Activated naive CD8-positive, alpha-beta T cell (primary cell): ENCODE measurements at regions not wholly inside any gene's neighbourhood (a gene's known extent, or its start where the extent isn't known, plus 50 kb on each side); places are given as distances from the start of the nearest gene placed in this dataset.

Source experiments
- H3K27ac Mint-ChIP-seq: one replicate; pipeline ENCODE4 v1.8.0; 2021; ENCODE audit warnings: mixed read lengths
- H3K27me3 Mint-ChIP-seq: one replicate; pipeline ENCODE4 v1.8.0; 2021; ENCODE audit warnings: mixed read lengths
- H3K36me3 Mint-ChIP-seq: one replicate; pipeline ENCODE4 v1.8.0; 2021; ENCODE audit warnings: mixed read lengths
- H3K4me1 Mint-ChIP-seq: one replicate; pipeline ENCODE4 v1.8.0; 2021; ENCODE audit warnings: low read depth, mixed read lengths
- H3K4me3 Mint-ChIP-seq: one replicate; pipeline ENCODE4 v1.8.0; 2021; ENCODE audit warnings: mild to moderate bottlenecking, mixed read lengths
- H3K9me3 Mint-ChIP-seq: one replicate; pipeline ENCODE4 v1.8.0; 2021; ENCODE audit warnings: low read depth, mixed read lengths

DNA sequence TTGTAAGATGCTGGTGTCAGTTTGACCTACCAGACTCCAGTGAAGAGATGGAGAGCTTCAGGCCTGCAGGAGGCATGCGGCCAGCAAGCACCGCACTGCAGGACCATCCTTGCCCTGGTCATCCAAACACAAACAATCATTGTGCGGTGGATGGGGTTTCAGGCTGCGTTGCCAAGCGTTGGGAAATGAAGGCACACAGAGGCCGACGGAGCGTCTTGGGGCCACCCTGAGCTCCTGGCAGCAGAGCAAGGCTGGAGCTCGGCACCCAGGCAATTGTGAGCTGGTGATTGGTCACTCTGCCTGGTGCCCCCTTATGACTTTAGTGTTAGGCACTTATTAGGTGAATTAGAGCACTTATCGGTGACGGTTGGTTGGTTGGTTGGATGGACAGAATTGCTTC is 222.6 kb upstream of the RGMA start:
- H3K36me3 Mint-ChIP-seq: no peaks in the 10 kb centered on the region
- H3K27me3 Mint-ChIP-seq: peaks cover under 1% of the 10 kb centered on the region
- no peaks in the 10 kb centered on the region for H3K9me3 Mint-ChIP-seq
- H3K27ac Mint-ChIP-seq: no peak overlapping the region
- no peak overlapping the region for H3K4me3 Mint-ChIP-seq
- no peaks in the 10 kb centered on the region for H3K4me1 Mint-ChIP-seq

DNA sequence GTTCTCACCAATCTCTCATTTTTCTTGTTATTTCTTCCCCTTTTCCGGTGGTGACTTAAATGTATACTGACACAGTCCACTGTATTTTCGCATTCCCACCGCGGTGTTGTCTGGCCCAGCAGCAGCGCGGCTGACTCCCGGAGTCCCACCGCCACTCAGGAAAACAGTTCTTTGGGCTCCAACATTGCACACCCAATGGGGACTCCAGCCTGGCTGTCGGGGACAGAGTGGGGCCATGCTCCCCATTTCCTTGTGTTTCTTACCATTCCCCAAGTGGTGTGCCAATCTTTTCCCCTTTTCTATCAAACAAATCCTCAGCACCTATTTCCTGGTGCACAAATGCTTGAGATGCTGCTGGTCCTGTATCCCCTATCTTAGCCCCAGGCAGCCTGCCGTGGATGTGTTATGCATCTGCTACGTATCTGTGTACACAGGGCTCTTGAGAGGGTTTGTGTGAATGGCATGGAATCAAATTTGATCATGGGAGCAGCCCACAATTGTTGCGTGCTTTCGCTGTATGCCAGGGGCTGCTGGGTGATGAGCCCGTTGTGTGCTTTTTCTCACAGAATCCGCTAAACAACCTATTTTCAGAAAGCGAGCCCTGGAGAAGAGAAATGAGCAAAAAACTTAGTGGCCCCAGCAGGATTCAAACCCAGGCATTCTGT is 219.1 kb upstream of the RGMA start:
- Mint-ChIP-seq H3K27ac (no peak overlapping the region), H3K27me3 (no peaks in the 10 kb centered on the region), H3K36me3 (no peaks in the 10 kb centered on the region), H3K4me3 (no peak overlapping the region), H3K4me1 (no peaks in the 10 kb centered on the region), H3K9me3 (no peaks in the 10 kb centered on the region)

DNA sequence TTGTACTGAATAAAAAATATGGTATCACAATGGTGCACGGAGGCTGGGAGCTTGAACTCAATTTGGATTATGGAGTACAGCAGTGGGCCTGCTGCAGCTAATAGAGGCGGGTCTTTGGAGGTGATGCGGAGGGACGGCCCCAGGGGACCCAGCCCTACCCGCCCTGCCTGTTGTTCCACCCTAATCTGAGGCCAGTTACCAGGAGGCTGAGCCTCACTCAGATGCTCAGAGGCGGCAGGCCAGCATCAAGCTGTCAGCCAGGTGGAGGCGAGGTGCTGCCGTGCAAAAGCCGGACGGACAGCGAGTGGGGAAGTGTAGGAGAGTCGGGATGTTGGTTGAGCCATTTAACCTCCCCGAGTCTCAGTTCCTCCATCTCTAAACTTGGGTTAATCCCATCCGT is 218.5 kb upstream of the RGMA start:
- no peaks in the 10 kb centered on the region for H3K27me3 Mint-ChIP-seq
- no peaks in the 10 kb centered on the region for H3K9me3 Mint-ChIP-seq
- H3K4me1 Mint-ChIP-seq: no peaks in the 10 kb centered on the region
- H3K36me3 Mint-ChIP-seq: no peaks in the 10 kb centered on the region
- H3K4me3 Mint-ChIP-seq: no peak overlapping the region
- no peak overlapping the region for H3K27ac Mint-ChIP-seq

DNA sequence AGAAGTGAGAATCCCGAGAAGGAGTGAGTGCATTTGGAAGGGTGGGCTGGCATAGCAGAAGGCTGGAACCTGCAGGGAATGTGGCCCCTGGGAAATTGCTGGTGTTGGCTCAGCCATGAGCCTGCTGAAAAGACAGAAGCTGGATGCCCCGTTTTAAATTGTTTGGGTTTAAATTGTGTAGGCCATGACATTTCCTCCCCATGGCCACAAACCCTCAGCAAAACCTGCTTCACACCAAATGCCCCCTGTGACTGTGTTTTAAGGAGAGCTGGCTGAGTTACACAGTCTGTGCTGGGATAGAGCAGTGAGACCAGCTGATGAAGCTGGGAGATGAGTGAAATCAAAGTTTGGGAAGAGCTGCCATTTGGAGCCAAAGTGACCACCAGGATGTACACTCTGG is 216.3 kb upstream of the RGMA start:
- Mint-ChIP-seq H3K9me3 (no peaks in the 10 kb centered on the region), H3K27ac (no peak overlapping the region), H3K36me3 (no peaks in the 10 kb centered on the region), H3K4me1 (no peaks in the 10 kb centered on the region), H3K4me3 (no peak overlapping the region), H3K27me3 (no peaks in the 10 kb centered on the region)

DNA sequence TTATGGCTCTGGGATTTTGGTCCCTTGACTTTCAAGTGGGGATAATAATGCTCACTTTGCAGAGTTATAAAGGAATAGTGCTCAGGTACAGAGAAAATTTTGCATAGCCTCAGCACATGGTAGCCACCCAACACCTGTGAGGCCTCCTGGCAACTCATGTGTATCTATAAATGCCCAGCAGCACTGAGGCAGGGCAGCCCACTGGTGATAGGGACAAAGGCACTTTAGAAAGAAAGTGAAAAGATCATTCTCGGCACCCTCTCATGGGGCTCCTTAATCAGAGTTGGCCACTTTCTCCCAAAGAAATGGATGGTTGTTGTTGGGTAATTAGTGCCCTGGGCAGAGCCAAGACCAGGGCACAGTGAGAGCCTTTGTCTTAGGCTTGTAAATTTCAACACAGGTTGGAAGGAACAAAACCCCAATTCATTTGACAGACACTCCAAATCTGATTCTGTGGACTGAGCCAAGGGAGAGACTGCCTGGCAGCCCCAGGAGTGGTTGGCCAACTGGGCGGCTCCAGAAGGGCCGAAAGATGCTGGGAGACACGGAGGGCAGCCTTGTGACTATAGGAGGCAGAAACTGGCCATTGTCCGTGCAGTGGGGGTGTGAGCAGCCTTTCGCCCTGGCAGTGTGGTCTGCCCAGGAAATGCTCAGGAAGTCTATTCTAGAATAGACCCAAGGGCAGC is 213.2 kb upstream of the RGMA start:
- H3K4me3 Mint-ChIP-seq: no peak overlapping the region
- no peaks in the 10 kb centered on the region for H3K36me3 Mint-ChIP-seq
- no peaks in the 10 kb centered on the region for H3K4me1 Mint-ChIP-seq
- no peak overlapping the region for H3K27ac Mint-ChIP-seq
- H3K9me3 Mint-ChIP-seq: no peaks in the 10 kb centered on the region
- no peaks in the 10 kb centered on the region for H3K27me3 Mint-ChIP-seq

DNA sequence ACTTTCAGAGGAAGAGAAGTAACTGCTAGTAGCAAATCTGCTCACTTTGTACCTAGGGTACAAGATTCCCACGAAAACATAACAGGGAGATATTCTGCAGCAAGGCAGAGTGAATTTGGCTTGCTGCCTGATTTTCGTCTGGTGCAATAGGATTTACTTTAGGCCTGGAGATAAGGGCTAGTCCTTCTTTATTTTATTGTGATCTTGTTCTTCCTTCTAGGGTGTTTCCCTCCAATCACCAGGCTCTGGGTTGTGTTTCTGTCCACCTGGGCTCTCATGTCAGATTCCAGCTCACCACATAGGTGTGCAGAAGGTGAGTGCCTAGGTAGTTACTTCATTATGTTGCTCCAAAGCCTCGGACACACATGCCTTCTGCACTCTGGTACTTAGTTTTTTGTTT is 211.8 kb upstream of the RGMA start:
- Mint-ChIP-seq H3K27ac (no peak overlapping the region), H3K9me3 (no peaks in the 10 kb centered on the region), H3K36me3 (no peaks in the 10 kb centered on the region), H3K27me3 (no peaks in the 10 kb centered on the region), H3K4me1 (no peaks in the 10 kb centered on the region), H3K4me3 (no peak overlapping the region)

DNA sequence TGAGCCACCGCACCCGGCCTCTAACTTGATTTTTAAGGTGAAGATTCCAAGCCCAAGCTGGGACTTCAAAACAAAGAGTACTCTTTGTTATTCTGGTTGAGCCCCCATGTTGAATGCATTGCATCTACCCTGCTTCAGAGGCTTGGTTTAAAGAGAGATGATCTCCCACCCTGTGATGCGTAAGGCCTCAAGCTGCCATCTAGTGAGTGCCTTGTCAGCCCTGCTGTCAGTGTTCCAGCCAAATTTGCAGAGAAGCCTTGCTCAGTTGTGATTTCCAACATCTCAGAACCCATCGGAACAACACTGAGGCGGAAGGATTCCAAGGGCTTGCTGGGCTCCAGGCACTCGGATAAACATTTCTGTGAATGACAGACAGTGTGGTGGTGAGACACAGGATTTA is 210.7 kb upstream of the RGMA start:
- H3K9me3 Mint-ChIP-seq: no peaks in the 10 kb centered on the region
- no peak overlapping the region for H3K27ac Mint-ChIP-seq
- no peak overlapping the region for H3K4me3 Mint-ChIP-seq
- H3K27me3 Mint-ChIP-seq: no peaks in the 10 kb centered on the region
- H3K36me3 Mint-ChIP-seq: no peaks in the 10 kb centered on the region
- H3K4me1 Mint-ChIP-seq: no peaks in the 10 kb centered on the region

DNA sequence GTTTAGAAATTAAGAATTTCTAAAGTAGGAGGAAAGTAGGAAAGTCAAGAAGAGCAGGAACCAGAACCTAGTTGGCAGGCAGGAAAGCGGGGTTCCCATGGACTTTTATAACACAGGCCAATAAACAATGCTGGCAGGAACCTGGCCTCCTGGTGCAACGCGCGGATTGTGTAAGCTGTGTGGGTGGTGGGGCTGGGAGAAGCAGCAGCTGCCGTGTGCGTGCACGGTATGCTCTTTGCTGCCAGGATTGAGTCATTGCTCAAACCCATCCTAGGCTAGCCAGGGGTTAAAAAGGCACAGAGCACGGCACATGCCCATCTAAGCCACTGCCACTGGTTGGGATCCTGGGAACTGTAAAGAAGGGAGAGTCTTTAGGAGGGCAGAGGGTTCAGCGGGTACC is 209.9 kb upstream of the RGMA start:
- Mint-ChIP-seq H3K9me3 (no peaks in the 10 kb centered on the region), H3K36me3 (no peaks in the 10 kb centered on the region), H3K4me1 (no peaks in the 10 kb centered on the region), H3K4me3 (no peak overlapping the region), H3K27me3 (no peaks in the 10 kb centered on the region), H3K27ac (no peak overlapping the region)

DNA sequence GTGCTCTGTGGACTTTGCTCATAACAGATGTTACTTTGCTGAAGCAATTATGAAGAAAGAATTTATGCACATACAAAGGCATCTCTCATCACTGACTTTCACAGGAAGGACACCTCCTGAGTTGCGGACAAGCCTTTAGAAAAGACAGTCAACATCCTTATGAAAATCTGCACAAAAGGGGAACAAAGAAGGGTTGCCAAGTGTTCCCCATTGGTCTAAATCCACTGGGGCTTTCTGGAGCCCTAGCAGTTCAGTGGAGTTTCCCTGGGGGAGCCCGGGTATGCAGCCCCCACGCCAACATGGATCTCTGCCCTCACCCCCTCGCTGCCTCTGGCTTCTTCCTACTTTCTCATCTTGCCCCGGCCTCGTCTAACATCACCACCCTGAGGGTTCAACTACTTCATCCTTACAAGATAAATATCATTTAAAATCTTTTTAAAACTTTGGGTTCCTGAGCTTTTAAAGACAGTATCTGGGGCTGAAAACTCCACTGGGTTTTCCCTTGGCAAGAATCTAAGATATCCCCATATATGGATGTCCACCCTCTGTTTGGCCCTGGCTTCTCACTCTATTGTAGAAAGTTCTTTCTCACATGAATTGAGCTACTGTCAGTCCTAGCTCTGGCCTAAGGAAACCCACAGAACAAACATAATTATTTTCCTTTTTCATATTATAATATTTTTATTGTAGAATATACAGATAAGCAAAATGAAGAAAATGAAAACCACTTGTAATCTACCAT is 207.9 kb upstream of the RGMA start:
- no peak overlapping the region for H3K4me3 Mint-ChIP-seq
- peaks cover 2% of the 10 kb centered on the region for H3K27me3 Mint-ChIP-seq
- no peak overlapping the region for H3K27ac Mint-ChIP-seq
- H3K36me3 Mint-ChIP-seq: no peaks in the 10 kb centered on the region
- no peaks in the 10 kb centered on the region for H3K4me1 Mint-ChIP-seq
- no peaks in the 10 kb centered on the region for H3K9me3 Mint-ChIP-seq

DNA sequence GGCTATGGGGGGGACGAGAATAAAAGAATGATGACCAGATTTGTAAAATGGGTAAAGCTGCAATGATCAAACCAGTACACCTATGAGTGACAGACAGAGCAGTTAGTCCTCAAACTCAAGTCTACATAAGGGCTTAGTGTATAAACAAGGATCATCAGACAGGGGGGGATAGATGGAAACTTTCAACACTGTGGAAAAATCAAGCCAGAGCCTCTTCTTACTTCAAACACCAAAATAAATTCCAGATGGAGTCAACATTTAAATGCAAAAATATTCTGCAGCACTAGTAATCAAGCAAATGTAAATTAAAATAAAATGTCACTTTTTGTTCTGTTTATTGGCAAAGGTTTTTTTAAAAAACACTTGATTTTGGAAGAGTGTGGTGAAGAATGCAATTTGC is 205.9 kb upstream of the RGMA start:
- Mint-ChIP-seq H3K4me3 (no peak overlapping the region), H3K27ac (no peak overlapping the region), H3K36me3 (no peaks in the 10 kb centered on the region), H3K4me1 (no peaks in the 10 kb centered on the region), H3K27me3 (peaks cover 8% of the 10 kb centered on the region), H3K9me3 (no peaks in the 10 kb centered on the region)

DNA sequence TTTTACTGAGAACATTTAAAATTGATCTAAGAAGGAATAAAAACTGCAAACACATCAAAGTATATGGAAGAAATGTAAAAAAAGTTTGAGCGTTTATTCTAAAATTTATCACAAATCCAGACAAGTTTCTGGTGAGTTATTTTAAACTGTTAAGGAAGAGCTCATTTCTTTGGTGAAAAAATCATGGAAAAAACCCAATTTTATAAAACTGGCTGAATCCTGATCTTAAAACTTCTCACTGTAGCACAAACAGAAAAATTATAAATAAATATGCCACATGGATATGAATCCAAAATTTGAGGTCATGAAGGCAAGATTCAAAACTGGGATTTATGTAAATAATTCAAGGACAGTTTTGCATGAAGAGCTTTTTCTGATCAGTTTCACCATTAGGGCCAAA is 205.1 kb upstream of the RGMA start:
- H3K4me1 Mint-ChIP-seq: no peaks in the 10 kb centered on the region
- peaks cover 11% of the 10 kb centered on the region for H3K27me3 Mint-ChIP-seq
- H3K36me3 Mint-ChIP-seq: no peaks in the 10 kb centered on the region
- H3K27ac Mint-ChIP-seq: no peak overlapping the region
- no peaks in the 10 kb centered on the region for H3K9me3 Mint-ChIP-seq
- no peak overlapping the region for H3K4me3 Mint-ChIP-seq

DNA sequence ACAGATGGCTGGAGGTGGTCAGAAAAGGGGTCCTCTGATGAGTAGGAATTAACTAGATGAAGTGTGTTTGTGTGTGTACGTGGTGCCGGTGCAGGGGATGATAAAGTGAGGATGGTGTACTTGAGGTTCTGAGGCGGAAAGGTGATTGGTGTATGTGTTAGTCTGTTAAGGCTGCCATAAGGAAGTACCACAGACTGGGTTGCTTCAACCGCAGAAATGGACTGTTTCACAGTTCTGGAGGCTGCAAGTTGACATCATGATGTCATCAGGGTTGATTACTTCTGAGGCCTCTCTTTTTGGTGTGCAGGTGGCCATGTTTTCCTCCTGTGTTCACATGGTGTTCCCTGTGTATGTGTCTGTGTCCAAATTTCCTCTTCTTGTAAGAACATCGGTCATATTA is 202.4 kb upstream of the RGMA start:
- H3K4me3 Mint-ChIP-seq: no peak overlapping the region
- H3K27me3 Mint-ChIP-seq: peaks cover 11% of the 10 kb centered on the region
- H3K36me3 Mint-ChIP-seq: no peaks in the 10 kb centered on the region
- H3K4me1 Mint-ChIP-seq: no peaks in the 10 kb centered on the region
- H3K27ac Mint-ChIP-seq: no peak overlapping the region
- H3K9me3 Mint-ChIP-seq: no peaks in the 10 kb centered on the region

DNA sequence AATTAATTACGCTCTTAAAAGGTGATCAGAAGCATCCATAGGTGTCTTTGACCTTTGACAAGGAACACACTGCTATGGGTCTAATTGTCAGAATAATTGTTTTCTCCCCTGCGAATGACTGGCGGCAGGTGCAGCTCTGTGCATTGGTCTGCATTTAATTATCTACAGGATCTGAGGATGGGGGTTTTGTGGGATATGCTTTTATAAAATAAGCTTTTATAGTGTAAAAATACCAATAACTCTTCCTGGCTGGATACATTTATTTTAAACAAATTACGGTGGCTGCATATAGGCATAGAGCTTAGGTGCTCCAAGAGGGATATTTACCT is 201.6 kb upstream of the RGMA start:
- Mint-ChIP-seq H3K36me3 (no peaks in the 10 kb centered on the region), H3K27ac (no peak overlapping the region), H3K4me1 (no peaks in the 10 kb centered on the region), H3K4me3 (no peak overlapping the region), H3K9me3 (no peaks in the 10 kb centered on the region), H3K27me3 (peaks cover 11% of the 10 kb centered on the region)

DNA sequence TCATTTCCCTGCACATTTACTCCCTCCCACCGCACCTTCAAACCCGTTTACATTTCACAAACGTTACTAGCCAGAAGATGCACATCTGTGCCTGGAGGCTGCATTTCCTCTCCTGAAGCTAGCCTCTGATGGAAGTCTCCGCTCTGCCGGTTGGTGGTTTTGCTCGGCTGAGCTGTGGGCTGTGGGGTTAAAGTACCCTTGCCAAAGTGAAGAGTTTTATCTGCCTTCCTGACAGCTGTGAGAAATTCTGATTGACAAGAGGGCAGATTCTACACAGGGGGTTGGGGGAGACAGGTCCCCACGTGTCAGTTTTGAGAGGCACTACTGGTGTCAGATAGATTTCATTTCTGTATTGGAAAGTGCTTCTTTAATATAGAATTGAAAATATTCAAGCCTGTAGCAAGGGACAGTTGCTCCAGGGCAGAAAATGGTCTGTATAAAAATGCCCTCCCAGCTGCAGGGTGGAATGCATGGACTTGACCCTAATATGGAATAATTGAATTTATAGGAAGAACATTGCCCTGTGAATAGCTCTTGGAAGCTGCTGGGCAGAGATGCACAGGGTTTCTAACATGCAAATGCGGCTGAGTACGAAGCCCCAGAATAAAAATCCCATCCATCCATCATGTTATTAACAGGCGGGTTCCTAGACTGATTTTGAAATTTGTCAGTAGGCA is 201.1 kb upstream of the RGMA start:
- no peaks in the 10 kb centered on the region for H3K9me3 Mint-ChIP-seq
- H3K27ac Mint-ChIP-seq: no peak overlapping the region
- H3K27me3 Mint-ChIP-seq: peaks cover 11% of the 10 kb centered on the region
- no peaks in the 10 kb centered on the region for H3K4me1 Mint-ChIP-seq
- H3K36me3 Mint-ChIP-seq: no peaks in the 10 kb centered on the region
- H3K4me3 Mint-ChIP-seq: no peak overlapping the region

DNA sequence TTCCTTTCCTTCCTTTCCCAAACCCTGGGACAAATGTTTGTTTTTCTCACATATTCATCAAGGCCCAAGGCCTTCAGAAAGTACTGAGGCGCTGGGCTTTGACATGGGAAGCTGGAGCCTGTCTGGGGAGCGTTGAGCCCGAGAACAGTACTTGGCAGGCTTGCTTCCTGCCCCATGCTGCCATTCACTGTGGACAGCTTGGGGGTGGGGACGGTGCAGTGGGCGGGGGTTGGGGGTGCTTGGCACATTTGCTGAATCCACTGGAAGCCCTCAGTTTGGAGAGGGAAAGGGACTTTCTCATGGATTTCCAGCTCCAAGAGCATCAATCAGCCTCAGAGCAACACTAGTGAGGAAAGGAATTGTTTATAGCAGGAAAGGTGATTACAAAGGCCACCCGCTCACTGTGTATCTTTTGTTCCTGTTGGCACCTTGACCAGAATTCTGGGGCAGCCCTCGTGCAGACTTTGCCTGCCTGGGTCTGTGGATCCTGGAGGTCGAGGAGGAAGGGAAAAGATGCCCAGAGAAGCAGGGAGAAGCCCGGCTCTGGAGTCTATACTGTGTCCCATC is 199.8 kb upstream of the RGMA start:
- Mint-ChIP-seq H3K27me3 (peaks cover 14% of the 10 kb centered on the region), H3K4me1 (no peaks in the 10 kb centered on the region), H3K4me3 (no peak overlapping the region), H3K27ac (no peak overlapping the region), H3K36me3 (no peaks in the 10 kb centered on the region), H3K9me3 (no peaks in the 10 kb centered on the region)
